K562 (cell line): ENCODE measurements at regions not wholly inside any gene's neighbourhood (a gene's known extent, or its start where the extent isn't known, plus 50 kb on each side); places are given as distances from the start of the nearest gene placed in this dataset.

Experiments used
- CTCF ChIP-seq, 3 experiments: IDR thresholded peaks in 2 of 3; conservative IDR thresholded peaks in 1 of 3; 2 replicates each; pipeline ENCODE4 v1.5.1; 2011 to 2012; ENCODE audit warnings: low read length in 3 of 3, mild to moderate bottlenecking in 3 of 3, control low read depth in 2 of 3, improper control_type of control experiment in 1 of 3, inconsistent platforms in 1 of 3, low read depth in 1 of 3, mixed read lengths in 1 of 3, moderate library complexity in 1 of 3; ENCODE audit not compliant: insufficient read depth in 2 of 3
- ESRRA ChIP-seq: fragments of 450-650 bp; IDR thresholded peaks from 2 replicates; pipeline ENCODE4 v1.6.1; 2014; ENCODE audit warnings: low read depth, mild to moderate bottlenecking, moderate library complexity, borderline replicate concordance
- GABPA ChIP-seq: fragments of 200-800 bp; sonication (Bioruptor generic); conservative IDR thresholded peaks from 2 replicates; pipeline ENCODE4 v1.6.1; 2016; ENCODE audit warnings: low read depth, missing genetic modification characterization, missing compliant biosample characterization
- GMEB1 ChIP-seq: fragments of 250-450 bp; sonication (Bioruptor Pico); IDR thresholded peaks from 2 replicates; pipeline ENCODE4 v1.4.0; 2020; ENCODE audit warnings: mild to moderate bottlenecking
- SMAD3 ChIP-seq: fragments of 450-650 bp; formaldehyde crosslinking; conservative IDR thresholded peaks from 2 replicates; pipeline ENCODE4 v1.4.0; 2020; ENCODE audit warnings: mild to moderate bottlenecking
- SMC3 ChIP-seq: conservative IDR thresholded peaks from 2 replicates; pipeline ENCODE4 v1.6.1; 2011; ENCODE audit warnings: low read depth, low read length, improper control_type of control experiment; ENCODE audit not compliant: insufficient read depth
- SP1 ChIP-seq: sonication (generic); formaldehyde crosslinking; IDR thresholded peaks from 2 replicates; pipeline ENCODE4 v1.8.1; 2022; ENCODE audit warnings: mild to moderate bottlenecking, missing genetic modification reagents
- TSHZ1 ChIP-seq: fragments of 250-450 bp; sonication (Bioruptor Pico); IDR thresholded peaks from 2 replicates; pipeline ENCODE4 v1.4.0; 2020; ENCODE audit warnings: mild to moderate bottlenecking, moderate library complexity

GRCh38 chr17:79299349-79299748 is 224.7 kb downstream of the ENGASE start:
- TF ChIP-seq CTCF (IDR thresholded peaks at IDR 0.05 in 2 of 3, conservative IDR thresholded peaks at IDR 0.05 in 1 of 3; ENCODE audit: insufficient read depth in 2 of 3, low read depth in 1 of 3, low read length in 3 of 3) (peak in 1 of 3 experiments; percentile 31; a peak in 1 of 6 replicates), SP1 (CRISPR knock-in tag) (no peak), ESRRA (no peak), GMEB1 (CRISPR knock-in tag) (no peak), GABPA (no peak), TSHZ1 (CRISPR knock-in tag) (no peak), SMAD3 (CRISPR knock-in tag) (no peak), SMC3 (no peak)
